ENCODE measurements at regions not wholly inside any gene's neighbourhood (a gene's known extent, or its start where the extent isn't known, plus 50 kb on each side); places are given as distances from the start of the nearest gene placed in this dataset.

DNA sequence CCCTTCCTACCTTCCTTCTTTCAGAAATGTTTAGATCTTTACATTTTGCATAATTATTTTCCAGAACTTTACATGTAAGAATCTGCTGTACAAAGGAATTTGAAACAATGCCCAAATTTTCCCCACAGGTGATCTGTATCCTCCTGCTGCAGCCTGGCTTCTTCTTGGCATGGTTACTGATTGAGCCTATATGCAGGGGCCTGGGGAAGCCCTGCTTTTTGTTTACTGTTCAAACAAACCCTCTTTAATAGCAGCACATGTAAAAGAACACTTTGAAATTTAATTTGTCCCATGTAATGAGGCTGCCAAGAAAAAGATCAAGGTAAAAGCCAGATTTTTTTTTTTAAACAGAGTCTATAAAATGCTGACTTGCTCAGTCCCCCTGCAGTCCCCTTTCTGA is 432.2 kb downstream of the TUSC7 start:
- DNase-seq = no peak
- Histone ChIP-seq H3K27me3 (peaks cover 9% of the 10 kb centered on the region; the same call in 1 of the 2 replicates), H3K27ac (no peak overlapping the region), H3K4me3 (no peak overlapping the region), H3K9me3 (replicated peaks) (no peaks in the 10 kb centered on the region), H3K36me3 (no peaks in the 10 kb centered on the region; the same call in 1 of the 2 replicates), H3K4me1 (no peaks in the 10 kb centered on the region)

DNA sequence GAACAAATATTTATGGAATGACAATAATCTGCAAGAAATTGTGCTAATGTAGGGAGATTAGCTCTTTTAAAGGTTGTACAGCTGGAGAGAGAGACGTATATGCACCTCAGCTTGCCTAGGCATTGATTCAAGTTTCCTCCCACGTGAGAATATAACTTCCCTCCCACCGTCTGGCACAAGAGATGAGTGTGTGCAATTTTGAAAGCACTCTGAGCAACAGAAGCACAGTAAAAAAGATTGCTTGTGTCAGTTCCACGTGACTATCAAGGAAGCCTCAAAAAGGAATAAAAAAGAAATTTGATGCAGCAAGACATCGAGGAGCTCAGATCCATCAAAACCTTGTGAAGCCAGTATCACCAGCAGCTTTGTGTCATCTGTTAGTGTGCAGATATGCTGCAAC is 435.3 kb downstream of the TUSC7 start:
- H3K36me3 ChIP-seq = no peaks in the 10 kb centered on the region; the same call in 1 of the 2 replicates
- H3K4me1 ChIP-seq = no peaks in the 10 kb centered on the region
- DNase-seq = no peak
- H3K4me3 ChIP-seq = no peak overlapping the region
- H3K9me3 ChIP-seq (replicated peaks) = no peaks in the 10 kb centered on the region
- peaks cover 9% of the 10 kb centered on the region; the same call in 1 of the 2 replicates for H3K27me3 ChIP-seq
- no peak overlapping the region for H3K27ac ChIP-seq

DNA sequence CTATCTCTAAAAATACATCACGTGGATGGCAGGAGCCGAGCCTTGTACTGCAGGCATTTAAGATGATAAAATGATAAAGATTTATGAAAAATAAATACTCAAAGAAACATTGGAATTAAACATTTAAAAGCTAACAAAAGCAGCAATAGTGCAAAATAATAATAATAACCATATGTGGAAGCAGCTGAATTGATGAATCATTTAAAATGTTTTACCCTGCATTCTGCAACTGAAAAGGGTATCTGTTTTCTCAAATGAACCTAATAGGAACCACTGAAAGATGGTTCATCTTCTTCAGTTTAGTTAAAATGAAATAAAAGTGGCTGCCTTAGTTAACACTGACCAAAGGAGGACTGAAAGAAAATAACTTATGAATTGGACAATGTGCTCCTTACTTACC is 436.1 kb downstream of the TUSC7 start:
- H3K27me3 ChIP-seq = peaks cover 9% of the 10 kb centered on the region; the same call in 1 of the 2 replicates
- DNase-seq = no peak
- H3K4me3 ChIP-seq = no peak overlapping the region
- H3K4me1 ChIP-seq = no peaks in the 10 kb centered on the region
- no peaks in the 10 kb centered on the region for H3K9me3 ChIP-seq (replicated peaks)
- H3K27ac ChIP-seq = no peak overlapping the region
- H3K36me3 ChIP-seq = no peaks in the 10 kb centered on the region

DNA sequence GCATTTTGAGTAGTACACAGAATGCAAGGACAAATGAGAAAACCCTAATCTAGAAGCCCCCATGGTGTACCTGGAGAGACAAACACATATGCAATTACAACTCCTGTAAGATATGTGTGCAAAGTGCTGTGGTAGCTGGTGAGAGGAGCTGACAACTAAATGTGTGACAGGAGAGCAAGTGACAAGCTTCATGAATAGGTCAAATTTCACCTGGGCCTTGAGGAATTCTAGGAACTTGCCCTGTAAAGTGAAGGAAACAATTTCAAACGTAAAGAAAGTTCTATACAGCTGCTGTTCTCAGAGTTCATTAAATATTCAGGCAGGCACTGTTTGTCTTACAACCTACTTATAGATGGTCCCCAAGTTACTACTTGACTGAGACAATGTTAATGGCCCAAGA is 437.0 kb downstream of the TUSC7 start:
- no peaks in the 10 kb centered on the region for H3K4me1 ChIP-seq
- no peak overlapping the region for H3K27ac ChIP-seq
- no peaks in the 10 kb centered on the region for H3K36me3 ChIP-seq
- no peaks in the 10 kb centered on the region for H3K9me3 ChIP-seq (replicated peaks)
- DNase-seq = no peak
- peaks cover 9% of the 10 kb centered on the region; the same call in 1 of the 2 replicates for H3K27me3 ChIP-seq
- H3K4me3 ChIP-seq = no peak overlapping the region

DNA sequence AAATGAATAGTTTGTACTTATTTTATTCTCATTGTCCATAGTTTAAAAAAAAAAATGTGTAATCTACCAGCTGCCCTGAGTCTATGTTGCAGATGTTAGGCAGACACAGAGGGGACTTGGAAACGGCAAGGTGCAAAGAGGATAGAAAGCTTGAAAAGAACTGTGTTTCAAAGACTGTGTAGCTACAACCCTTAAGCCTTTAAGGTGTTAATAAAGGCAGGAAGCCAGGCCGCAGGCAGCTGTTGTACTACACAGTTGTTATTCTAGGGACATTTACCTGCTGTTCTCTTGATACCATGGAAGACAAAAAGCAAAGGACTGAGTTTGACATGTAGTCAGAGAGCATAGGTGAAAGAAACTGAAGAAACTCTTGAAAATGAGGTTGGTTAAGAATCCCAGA is 440.0 kb downstream of the TUSC7 start:
- Histone ChIP-seq H3K27me3 (no peaks in the 10 kb centered on the region), H3K4me1 (no peaks in the 10 kb centered on the region), H3K4me3 (no peak overlapping the region), H3K36me3 (no peaks in the 10 kb centered on the region), H3K9me3 (replicated peaks) (no peaks in the 10 kb centered on the region), H3K27ac (no peak overlapping the region)
- DNase-seq = no peak

DNA sequence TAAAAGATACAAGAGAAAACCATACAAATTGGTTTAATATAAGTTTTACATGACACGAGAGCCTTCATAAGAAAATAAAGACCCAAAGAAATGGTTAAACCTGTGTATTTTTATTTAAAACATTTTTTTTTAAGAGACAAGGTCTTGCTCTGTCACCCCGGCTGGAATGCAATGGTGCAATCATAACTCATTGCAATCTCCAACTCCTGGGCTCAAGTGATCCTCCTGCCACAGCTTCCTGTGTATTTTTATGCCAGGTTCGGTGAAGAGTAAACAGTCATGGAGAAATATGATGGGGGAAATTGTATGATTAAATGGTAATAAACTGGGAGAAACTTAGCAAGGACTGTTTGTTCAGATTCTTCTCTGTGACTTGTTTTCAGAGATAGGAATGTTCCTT is 441.0 kb downstream of the TUSC7 start:
- no peaks in the 10 kb centered on the region for H3K36me3 ChIP-seq
- H3K27ac ChIP-seq = no peak overlapping the region
- no peaks in the 10 kb centered on the region for H3K27me3 ChIP-seq
- H3K9me3 ChIP-seq (replicated peaks) = no peaks in the 10 kb centered on the region
- no peak for DNase-seq
- no peaks in the 10 kb centered on the region for H3K4me1 ChIP-seq
- no peak overlapping the region for H3K4me3 ChIP-seq

DNA sequence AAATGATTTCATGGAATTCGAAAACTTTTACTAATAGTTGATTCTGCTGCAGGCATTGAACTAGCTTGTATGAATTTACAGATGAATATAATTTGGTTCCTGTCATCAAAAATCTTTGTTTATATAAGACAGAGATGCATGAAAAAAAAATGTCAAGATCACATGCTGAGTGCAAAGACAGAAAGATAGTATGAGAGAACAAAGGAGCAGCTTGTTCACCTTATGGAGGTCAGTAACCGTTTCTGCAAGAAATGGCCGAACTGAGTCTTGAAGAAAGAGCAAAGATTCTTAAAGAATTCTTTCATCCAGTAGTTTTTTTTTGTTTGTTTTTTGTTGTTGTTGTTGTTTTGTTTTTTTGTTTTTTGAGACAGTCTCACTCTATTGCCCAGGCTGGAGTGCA is 450.6 kb downstream of the TUSC7 start:
- Histone ChIP-seq H3K4me1 (no peaks in the 10 kb centered on the region), H3K27ac (no peak overlapping the region), H3K36me3 (no peaks in the 10 kb centered on the region)

DNA sequence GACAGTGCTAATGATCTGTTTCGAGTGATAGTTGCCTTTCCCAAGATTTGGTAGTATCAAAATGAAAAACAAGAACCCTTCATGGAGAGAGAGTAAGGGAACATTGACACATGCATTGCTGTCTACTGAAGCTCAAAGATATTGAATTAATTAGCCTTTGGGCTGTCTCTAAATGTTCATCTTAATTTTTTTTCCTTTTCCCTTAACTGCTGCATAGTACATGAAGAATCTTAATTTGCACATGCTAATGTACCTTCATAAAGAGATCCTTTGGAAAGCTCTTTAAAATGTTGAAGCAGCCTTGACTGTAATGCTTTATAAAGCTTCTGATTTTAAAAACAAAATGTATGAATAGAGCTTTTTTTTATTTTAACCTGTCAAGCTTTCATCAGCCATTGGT is 452.2 kb downstream of the TUSC7 start:
- no peak overlapping the region for H3K4me3 ChIP-seq
- H3K36me3 ChIP-seq = no peaks in the 10 kb centered on the region
- H3K27ac ChIP-seq = no peak overlapping the region
- peaks cover under 1% of the 10 kb centered on the region; the same call in 1 of the 2 replicates for H3K27me3 ChIP-seq
- H3K9me3 ChIP-seq (replicated peaks) = no peaks in the 10 kb centered on the region
- no peak for DNase-seq
- H3K4me1 ChIP-seq = no peaks in the 10 kb centered on the region

More for the DNA sequence above, 450.6 kb downstream of the TUSC7 start:
- H3K4me3 ChIP-seq = no peak overlapping the region
- H3K9me3 ChIP-seq (replicated peaks) = no peaks in the 10 kb centered on the region
- peaks cover 3% of the 10 kb centered on the region; the same call in 1 of the 2 replicates for H3K27me3 ChIP-seq
- DNase-seq = no peak

DNA sequence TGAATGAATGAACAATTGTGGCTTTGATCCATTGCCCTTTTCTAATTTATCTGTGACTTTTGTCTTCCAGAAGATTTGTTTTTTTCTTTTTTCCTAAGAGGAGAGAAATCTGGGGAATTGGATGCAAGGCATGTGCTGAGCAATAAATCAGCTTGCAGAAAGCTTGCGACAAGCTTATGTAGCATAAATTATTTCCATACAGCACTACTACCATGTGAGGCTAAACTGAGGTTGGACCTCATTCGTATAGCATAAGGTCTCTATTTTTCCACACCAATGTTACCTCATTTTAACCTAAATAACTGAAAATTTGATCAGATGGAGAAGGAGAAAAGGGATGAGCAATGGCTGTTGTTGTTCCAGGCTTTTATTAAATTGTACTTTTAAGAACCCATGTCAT is 455.6 kb downstream of the TUSC7 start:
- H3K27ac ChIP-seq = no peak overlapping the region
- H3K27me3 ChIP-seq = no peaks in the 10 kb centered on the region
- H3K36me3 ChIP-seq = no peaks in the 10 kb centered on the region
- H3K4me3 ChIP-seq = no peak overlapping the region
- H3K4me1 ChIP-seq = no peaks in the 10 kb centered on the region
- DNase-seq = no peak
- no peaks in the 10 kb centered on the region for H3K9me3 ChIP-seq (replicated peaks)

DNA sequence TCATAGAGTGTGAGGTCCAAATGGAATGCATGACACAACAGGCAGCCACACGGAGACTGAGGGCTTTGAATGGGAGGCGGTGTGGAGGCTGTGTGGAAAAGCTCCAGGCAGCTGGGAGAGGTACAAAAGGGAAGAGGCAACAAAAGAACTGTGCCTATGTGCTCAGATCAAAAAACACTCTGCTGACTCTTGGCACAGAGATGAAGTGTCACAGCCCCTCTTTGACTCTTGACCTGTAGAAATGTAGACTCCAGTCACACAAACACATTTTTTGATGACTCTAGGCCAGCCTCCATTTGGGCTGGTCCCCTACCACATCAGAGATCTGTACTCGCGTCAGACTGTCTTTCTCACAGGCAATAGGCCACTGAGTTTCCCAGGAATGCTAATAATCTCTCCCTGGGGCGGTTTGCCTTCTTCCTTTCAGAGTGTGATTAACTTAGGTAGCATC is 456.0 kb downstream of the TUSC7 start:
- H3K4me1 ChIP-seq = no peaks in the 10 kb centered on the region
- no peaks in the 10 kb centered on the region for H3K9me3 ChIP-seq (replicated peaks)
- H3K27me3 ChIP-seq = no peaks in the 10 kb centered on the region
- no peak for DNase-seq
- H3K4me3 ChIP-seq = no peak overlapping the region
- H3K36me3 ChIP-seq = no peaks in the 10 kb centered on the region
- no peak overlapping the region for H3K27ac ChIP-seq

DNA sequence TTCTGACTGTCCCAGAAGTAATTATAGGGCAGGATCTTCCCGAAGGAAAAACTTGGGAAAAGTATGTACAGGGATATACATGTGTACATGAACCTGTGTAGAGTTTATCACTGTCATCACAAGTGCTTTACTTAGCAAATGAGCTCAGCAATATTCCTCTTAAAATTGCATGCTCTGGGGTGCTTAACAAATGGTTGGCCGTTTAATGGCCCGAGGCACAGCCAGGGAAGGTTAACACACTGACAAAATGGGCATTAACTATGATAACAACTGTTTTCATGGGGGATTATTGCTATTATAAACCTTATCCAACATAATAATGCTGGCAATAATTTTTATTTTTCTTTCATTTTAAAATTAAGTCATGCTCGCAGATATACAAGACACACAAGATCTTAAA is 459.3 kb downstream of the TUSC7 start:
- Histone ChIP-seq H3K9me3 (replicated peaks) (no peaks in the 10 kb centered on the region), H3K4me1 (no peaks in the 10 kb centered on the region), H3K4me3 (no peak overlapping the region), H3K36me3 (no peaks in the 10 kb centered on the region), H3K27ac (no peak overlapping the region), H3K27me3 (no peaks in the 10 kb centered on the region)
- no peak for DNase-seq

DNA sequence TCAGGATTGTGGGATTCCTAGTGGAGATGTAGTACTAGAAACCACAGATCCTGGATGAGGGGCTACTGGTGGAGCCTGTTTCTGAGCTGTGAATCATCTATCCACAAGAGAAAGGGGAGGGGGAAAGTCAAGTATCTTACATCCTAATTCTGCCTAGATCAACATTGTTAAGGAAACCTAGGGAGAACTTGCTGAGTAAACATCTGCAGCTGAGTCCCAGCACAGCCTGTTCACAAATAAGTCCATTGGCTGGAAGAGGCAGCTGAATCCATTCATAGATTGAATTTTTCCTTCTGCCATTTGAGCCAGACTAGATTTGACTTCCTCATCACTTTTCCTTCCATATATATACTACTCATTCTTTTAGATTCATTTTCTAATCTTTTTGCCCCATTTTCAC is 460.5 kb downstream of the TUSC7 start:
- Histone ChIP-seq H3K36me3 (no peaks in the 10 kb centered on the region), H3K4me3 (no peak overlapping the region), H3K4me1 (no peaks in the 10 kb centered on the region), H3K27ac (no peak overlapping the region), H3K27me3 (no peaks in the 10 kb centered on the region), H3K9me3 (replicated peaks) (no peaks in the 10 kb centered on the region)
- DNase-seq = no peak

DNA sequence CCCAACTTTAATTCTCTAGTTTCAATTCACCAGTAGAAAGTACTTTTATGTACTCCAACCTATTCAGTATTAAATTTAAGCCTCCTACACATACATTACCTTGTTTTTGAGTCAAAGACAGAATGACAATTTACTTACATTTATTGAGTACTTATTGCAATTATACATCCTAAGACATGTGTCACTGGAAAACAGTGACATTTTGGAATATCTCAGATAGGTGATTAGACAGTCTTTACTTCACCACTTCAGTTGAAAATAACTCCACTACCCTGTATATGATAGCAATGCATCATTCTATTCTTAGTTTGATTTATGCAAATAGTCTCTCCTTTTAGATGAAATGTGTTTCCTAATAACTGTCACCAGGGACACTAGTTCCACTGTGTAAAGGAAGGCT is 461.5 kb downstream of the TUSC7 start:
- DNase-seq = no peak
- H3K4me3 ChIP-seq = no peak overlapping the region
- H3K9me3 ChIP-seq (replicated peaks) = no peaks in the 10 kb centered on the region
- no peak overlapping the region for H3K27ac ChIP-seq
- no peaks in the 10 kb centered on the region for H3K36me3 ChIP-seq
- no peaks in the 10 kb centered on the region for H3K27me3 ChIP-seq
- H3K4me1 ChIP-seq = no peaks in the 10 kb centered on the region

DNA sequence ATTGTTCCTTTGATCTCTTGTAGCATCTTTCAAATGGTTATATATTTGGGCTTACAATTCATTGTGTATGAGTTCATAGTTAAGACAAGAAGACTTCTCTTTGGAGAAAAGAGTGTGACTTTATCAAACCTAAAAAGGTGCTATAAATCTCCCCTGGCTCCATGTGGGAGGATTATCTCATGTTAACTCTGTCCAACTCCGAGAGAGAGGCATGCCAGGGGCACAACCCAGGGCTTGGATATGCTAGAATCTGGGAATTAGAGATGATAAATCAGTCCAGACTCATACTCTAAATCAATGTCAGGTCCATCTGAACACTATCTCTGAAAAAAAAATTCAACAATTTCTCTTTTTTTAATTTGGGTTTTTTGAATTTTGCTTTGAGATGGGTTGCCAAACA is 462.8 kb downstream of the TUSC7 start:
- no peak overlapping the region for H3K4me3 ChIP-seq
- no peak overlapping the region for H3K27ac ChIP-seq
- H3K36me3 ChIP-seq = no peaks in the 10 kb centered on the region
- H3K9me3 ChIP-seq (replicated peaks) = no peaks in the 10 kb centered on the region
- no peaks in the 10 kb centered on the region for H3K4me1 ChIP-seq
- H3K27me3 ChIP-seq = no peaks in the 10 kb centered on the region
- no peak for DNase-seq

DNA sequence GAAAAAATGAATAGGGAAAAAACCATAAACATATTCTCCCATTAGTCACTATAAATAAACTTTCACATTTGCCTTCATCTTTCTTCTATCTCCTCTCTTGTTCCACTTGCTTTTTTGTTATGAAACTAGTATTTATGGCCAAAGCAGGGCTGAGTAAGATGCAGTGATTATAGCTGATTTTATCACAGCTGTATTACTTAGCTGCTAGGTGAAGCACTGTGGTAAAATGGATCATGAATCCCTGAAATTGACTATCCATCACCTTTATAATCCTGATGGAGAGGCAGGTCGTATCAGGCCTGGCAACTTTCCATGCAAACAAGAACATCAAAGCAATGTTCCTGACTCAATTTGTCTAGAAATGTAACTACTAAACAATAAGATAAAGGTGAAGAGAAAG is 471.6 kb downstream of the TUSC7 start:
- no peaks in the 10 kb centered on the region for H3K36me3 ChIP-seq
- DNase-seq = no peak
- H3K9me3 ChIP-seq (replicated peaks) = no peaks in the 10 kb centered on the region
- no peaks in the 10 kb centered on the region for H3K27me3 ChIP-seq
- H3K4me3 ChIP-seq = no peak overlapping the region
- no peaks in the 10 kb centered on the region for H3K4me1 ChIP-seq
- no peak overlapping the region for H3K27ac ChIP-seq

DNA sequence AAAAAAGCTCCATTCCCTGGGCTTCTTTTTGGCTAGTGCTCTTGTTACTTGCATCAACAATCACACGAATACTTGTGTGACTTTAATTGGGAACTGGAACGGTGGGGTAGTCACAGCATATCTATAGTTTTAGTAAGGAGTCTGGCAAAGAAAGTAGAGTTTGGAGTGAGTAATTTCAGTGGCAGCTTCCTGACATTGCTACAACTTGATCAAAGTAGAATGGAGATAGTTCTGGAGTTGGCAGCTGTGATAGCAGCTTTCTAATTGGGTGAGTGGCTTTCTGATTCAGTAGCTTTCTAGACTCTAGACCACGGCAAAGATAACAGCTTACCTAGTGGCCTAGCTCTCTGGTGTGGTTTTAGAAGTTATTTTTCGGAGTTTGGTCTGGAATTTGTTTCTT is 475.0 kb downstream of the TUSC7 start:
- Histone ChIP-seq H3K9me3 (replicated peaks) (no peaks in the 10 kb centered on the region), H3K36me3 (no peaks in the 10 kb centered on the region), H3K4me3 (no peak overlapping the region), H3K4me1 (no peaks in the 10 kb centered on the region), H3K27me3 (no peaks in the 10 kb centered on the region), H3K27ac (no peak overlapping the region)
- DNase-seq = no peak
